ENCODE measurements at regions not wholly inside any gene's neighbourhood (a gene's known extent, or its start where the extent isn't known, plus 50 kb on each side); places are given as distances from the start of the nearest gene placed in this dataset.

DNA sequence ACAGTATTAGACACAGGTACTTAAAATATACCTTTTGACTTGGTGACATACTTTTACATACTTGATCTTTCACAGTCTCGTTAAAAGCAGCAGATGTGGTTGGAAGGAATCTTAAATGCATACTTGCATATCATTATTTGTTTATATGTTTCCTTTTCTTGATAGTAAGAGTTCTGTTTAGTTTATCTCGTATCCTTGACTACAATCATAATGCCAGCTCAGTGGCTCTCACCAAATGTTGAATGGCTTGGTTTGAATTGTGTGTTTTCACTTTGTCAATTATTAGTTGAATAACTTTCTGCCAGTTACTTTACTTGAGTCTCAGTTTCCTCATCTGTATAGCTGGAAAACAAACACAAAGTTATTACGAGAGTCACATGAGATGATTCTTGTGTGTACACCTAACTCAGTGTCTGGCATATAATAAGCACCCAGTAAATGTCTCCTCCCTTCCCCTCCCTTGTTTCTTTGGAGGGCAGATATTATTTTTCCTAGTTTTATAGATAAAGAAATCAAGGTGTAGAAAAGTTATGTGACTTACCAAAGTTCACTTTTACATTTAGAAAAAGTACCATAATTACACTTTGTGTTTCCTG is 131.6 kb upstream of the IVNS1ABP start:
- no peaks in the 10 kb centered on the region for H3K27me3 ChIP-seq (ENCODE audit: control insufficient read depth in 2 of 2, insufficient read depth in 2 of 2, low read length in 2 of 2)
- H3K9ac ChIP-seq (replicated peaks; ENCODE audit: extremely low read depth, insufficient read depth, low read length), result no peak overlapping the region
- no peak overlapping the region for H2AFZ ChIP-seq (ENCODE audit: low read depth, low read length)
- H3K9me1 ChIP-seq (replicated peaks; ENCODE audit: control insufficient read depth, extremely low read depth, insufficient read depth, low read length), result no peaks in the 10 kb centered on the region
- no TSS peak for BruUV-seq (replicated peaks)
- peaks cover 3% of the 10 kb centered on the region for H3K4me1 ChIP-seq (ENCODE audit: control insufficient read depth, extremely low read depth, insufficient read depth, low read length)
- H4K20me1 ChIP-seq (replicated peaks; ENCODE audit: control insufficient read depth, extremely low read depth, insufficient read depth, low read length), result no peaks in the 10 kb centered on the region
- H3K9me3 ChIP-seq (replicated peaks; ENCODE audit: control insufficient read depth, insufficient read depth, low read length), result no peaks in the 10 kb centered on the region
- no peaks in the 10 kb centered on the region for H3K36me3 ChIP-seq (ENCODE audit: control insufficient read depth in 2 of 2, extremely low read depth in 1 of 2, insufficient read depth in 2 of 2, low read length in 2 of 2)
- no peak overlapping the region for H3K4me3 ChIP-seq (replicated peaks in 1 of 3; ENCODE audit: insufficient read depth in 1 of 3, low read depth in 1 of 3, low read length in 3 of 3)
- intact Hi-C loops (cut with micrococcal nuclease), result no loop called here
- POLR2A ChIA-PET, result no interaction called here
- H3K79me2 ChIP-seq (ENCODE audit: control insufficient read depth, insufficient read depth, low read length), result no peaks in the 10 kb centered on the region
- TF ChIP-seq GATA2 (IDR thresholded peaks at IDR 0.05; ENCODE audit: insufficient read depth, insufficient read length, low read depth, low read length) (no peak), JUN (IDR thresholded peaks at IDR 0.05; ENCODE audit: borderline replicate concordance, insufficient read depth, insufficient read length, low read depth) (no peak), FOS (IDR thresholded peaks at IDR 0.05; ENCODE audit: borderline replicate concordance, insufficient read depth, low read length) (no peak), POLR2A (IDR thresholded peaks at IDR 0.05; ENCODE audit: low read depth, low read length) (no peak), MYC (IDR thresholded peaks at IDR 0.05; ENCODE audit: low read depth, low read length) (no peak), POLR2AphosphoS5 (IDR thresholded peaks at IDR 0.05; ENCODE audit: insufficient read depth, low read depth, low read length) (no peak), EZH2 (IDR thresholded peaks at IDR 0.05; ENCODE audit: borderline replicate concordance, low read depth, low read length, severe bottlenecking) (no peak)
- TF ChIP-seq, protein P1, sequence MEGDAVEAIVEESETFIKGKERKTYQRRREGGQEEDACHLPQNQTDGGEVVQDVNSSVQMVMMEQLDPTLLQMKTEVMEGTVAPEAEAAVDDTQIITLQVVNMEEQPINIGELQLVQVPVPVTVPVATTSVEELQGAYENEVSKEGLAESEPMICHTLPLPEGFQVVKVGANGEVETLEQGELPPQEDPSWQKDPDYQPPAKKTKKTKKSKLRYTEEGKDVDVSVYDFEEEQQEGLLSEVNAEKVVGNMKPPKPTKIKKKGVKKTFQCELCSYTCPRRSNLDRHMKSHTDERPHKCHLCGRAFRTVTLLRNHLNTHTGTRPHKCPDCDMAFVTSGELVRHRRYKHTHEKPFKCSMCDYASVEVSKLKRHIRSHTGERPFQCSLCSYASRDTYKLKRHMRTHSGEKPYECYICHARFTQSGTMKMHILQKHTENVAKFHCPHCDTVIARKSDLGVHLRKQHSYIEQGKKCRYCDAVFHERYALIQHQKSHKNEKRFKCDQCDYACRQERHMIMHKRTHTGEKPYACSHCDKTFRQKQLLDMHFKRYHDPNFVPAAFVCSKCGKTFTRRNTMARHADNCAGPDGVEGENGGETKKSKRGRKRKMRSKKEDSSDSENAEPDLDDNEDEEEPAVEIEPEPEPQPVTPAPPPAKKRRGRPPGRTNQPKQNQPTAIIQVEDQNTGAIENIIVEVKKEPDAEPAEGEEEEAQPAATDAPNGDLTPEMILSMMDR (IDR thresholded peaks at IDR 0.05; ENCODE audit: extremely low read depth in 1 of 2, insufficient read depth in 1 of 2, low read depth in 1 of 2, low read length in 2 of 2), result no peak
- TF ChIP-seq, protein P2, sequence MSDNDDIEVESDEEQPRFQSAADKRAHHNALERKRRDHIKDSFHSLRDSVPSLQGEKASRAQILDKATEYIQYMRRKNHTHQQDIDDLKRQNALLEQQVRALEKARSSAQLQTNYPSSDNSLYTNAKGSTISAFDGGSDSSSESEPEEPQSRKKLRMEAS (IDR thresholded peaks at IDR 0.05; ENCODE audit: insufficient read depth, insufficient read length), result no peak
- dilution Hi-C loops (cut with MboI; ENCODE audit: extremely low pct_ligation_motif_present, low sequenced_read_pairs), result no loop called here
- CTCF ChIA-PET, result no interaction called here
- no peak overlapping the region for H3K27ac ChIP-seq (ENCODE audit: insufficient read depth, low read depth, low read length)
- DNase-seq (ENCODE audit: low read depth, low spot score) (no peak), FAIRE-seq (no peak)
- no peak overlapping the region for H3K4me2 ChIP-seq (ENCODE audit: insufficient read depth, low read length)

Data from endothelial cell of umbilical vein (primary cell).